K562 (cell line): ENCODE measurements at regions not wholly inside any gene's neighbourhood (a gene's known extent, or its start where the extent isn't known, plus 50 kb on each side); places are given as distances from the start of the nearest gene placed in this dataset.

Experiments
- ATAC-seq: fragments of 200-7000 bp; cut with Tn5 transposase; 3 replicates; pipeline ENCODE4 v1.9.1; 2020; ENCODE audit warnings: moderate library complexity
- BruUV-seq: library from RNA; stranded (reverse); fragments of 400-500 nt; replicated peaks from 2 replicates; lab custom pipeline; 2021; lab: Mats Ljungman, UMichigan
- CTCF ChIA-PET: fragments of 300-600 bp; formaldehyde crosslinking; extraction: SDS; loops from one replicate; lab custom pipeline; 2021; ENCODE audit warnings: low intra/inter-chr PET ratio; lab: Yijun Ruan, JAX
- POLR2A ChIA-PET: fragments of 300-600, 350-650 bp; sonication (Branson Sonifier 250); formaldehyde crosslinking; extraction: SDS; loops from one replicate; lab custom pipeline; 2021; ENCODE audit warnings: antibody characterized with exemption, inconsistent platforms; lab: Yijun Ruan, JAX
- DNase-seq, 4 experiments: peaks; one replicate each; pipeline versions ENCODE4 v3.0.0 to v3.0.0-alpha.2; 2011 to 2018; ENCODE audit warnings: low spot score in 3 of 4, mixed read lengths in 3 of 4; ENCODE audit errors: extremely low read depth in 1 of 4
- FAIRE-seq: peaks from 2 replicates; lab custom pipeline; 2011; peaks lifted over from hg19 to GRCh38; lab: Jason Lieb, UNC
- H2AFZ ChIP-seq: 2 replicates; pipeline ENCODE4 v1.6.0; 2011; ENCODE audit warnings: low read depth, low read length, control low read depth, inconsistent platforms
- H3K27ac ChIP-seq: fragments of 200-600 bp; 3 replicates; pipeline ENCODE4 v1.8.0; 2011; ENCODE audit warnings: low read depth, mild to moderate bottlenecking, control low read depth, inconsistent platforms, low read length, moderate library complexity, mixed read lengths; ENCODE audit errors: extremely low read depth
- H3K27me3 ChIP-seq, 2 experiments: fragments of 300-600 bp in 1 of 2; 2 replicates in 1 of 2; 3 replicates in 1 of 2; pipeline versions ENCODE4 v1.6.0 to v1.8.0; 2011; ENCODE audit warnings: inconsistent platforms in 2 of 2, low read length in 2 of 2, mild to moderate bottlenecking in 1 of 2, mixed read lengths in 1 of 2, moderate library complexity in 1 of 2; ENCODE audit not compliant: control insufficient read depth in 2 of 2, insufficient read depth in 2 of 2
- H3K36me3 ChIP-seq: fragments of 300-600 bp; 3 replicates; pipeline ENCODE4 v1.8.0; 2011; ENCODE audit warnings: mild to moderate bottlenecking, low read length, inconsistent platforms; ENCODE audit not compliant: control insufficient read depth, insufficient read depth
- H3K4me1 ChIP-seq, 2 experiments: fragments of 200-600 bp in 1 of 2; replicated peaks in 1 of 2; 2 replicates in 1 of 2; 3 replicates in 1 of 2; pipeline versions ENCODE4 v1.5.1 to v1.8.0; 2011; ENCODE audit warnings: inconsistent platforms in 2 of 2, low read length in 2 of 2, mild to moderate bottlenecking in 1 of 2, mixed read lengths in 1 of 2, moderate library complexity in 1 of 2; ENCODE audit not compliant: control insufficient read depth in 2 of 2, insufficient read depth in 2 of 2
- H3K4me2 ChIP-seq: 2 replicates; pipeline ENCODE4 v1.6.1; 2011; ENCODE audit warnings: low read length, control low read depth, inconsistent platforms, mixed read lengths; ENCODE audit not compliant: insufficient read depth
- H3K4me3 ChIP-seq: fragments of 200-600 bp; sonication (generic), shearing (Covaris generic); 2 replicates; pipeline ENCODE4 v1.5.1; 2016; ENCODE audit warnings: control low read depth, inconsistent platforms
- H3K79me2 ChIP-seq: fragments of 200-600 bp; 3 replicates; pipeline ENCODE4 v1.8.0; 2011; ENCODE audit warnings: low read length, inconsistent platforms; ENCODE audit not compliant: control insufficient read depth, insufficient read depth
- H3K9ac ChIP-seq, 2 experiments: 2 replicates each; pipeline versions ENCODE4 v1.6.0 to v1.6.1; 2011; ENCODE audit warnings: low read depth in 2 of 2, low read length in 2 of 2, control low read depth in 1 of 2, inconsistent platforms in 1 of 2, mild to moderate bottlenecking in 1 of 2, mixed read lengths in 1 of 2; ENCODE audit not compliant: insufficient read depth in 1 of 2
- H3K9me1 ChIP-seq: one replicate; pipeline ENCODE4 v1.6.0; 2011; ENCODE audit warnings: inconsistent platforms, mild to moderate bottlenecking, low read length, moderate library complexity; ENCODE audit not compliant: control insufficient read depth, insufficient read depth
- H3K9me3 ChIP-seq: replicated peaks from 2 replicates; pipeline ENCODE4 v1.5.1; 2011; ENCODE audit warnings: low read depth, low read length, inconsistent platforms; ENCODE audit not compliant: control insufficient read depth, insufficient read depth
- H4K20me1 ChIP-seq: replicated peaks from 2 replicates; pipeline ENCODE4 v1.6.1; 2011; ENCODE audit warnings: low read length, inconsistent platforms, mixed read lengths; ENCODE audit not compliant: control insufficient read depth, insufficient read depth
- BDP1 ChIP-seq: IDR thresholded peaks from 3 replicates; pipeline ENCODE4 v1.6.1; 2011; ENCODE audit not compliant: insufficient read length, insufficient read depth
- KLF1 ChIP-seq: fragments of 450-650 bp; IDR thresholded peaks from 2 replicates; pipeline ENCODE4 v1.6.1; 2016; ENCODE audit warnings: missing genetic modification characterization, missing compliant biosample characterization
- LARP7 ChIP-seq: fragments of 450-650 bp; IDR thresholded peaks from 2 replicates; pipeline ENCODE4 v1.6.1; 2016
- MYNN ChIP-seq, 2 experiments: sonication (generic); formaldehyde crosslinking in 1 of 2; IDR thresholded peaks; 2 replicates each; pipeline versions ENCODE4 v1.5.0 to v1.6.1; 2016 to 2020; ENCODE audit warnings: antibody characterized with exemption in 1 of 2, missing genetic modification reagents in 1 of 2
- NR1H2 ChIP-seq: sonication (generic); formaldehyde crosslinking; IDR thresholded peaks from 2 replicates; pipeline ENCODE4 v1.4.0; 2020; ENCODE audit warnings: mild to moderate bottlenecking, missing genetic modification reagents
- PHF21A ChIP-seq: fragments of 450-650 bp; IDR thresholded peaks from 2 replicates; pipeline ENCODE4 v1.6.1; 2017; ENCODE audit warnings: low read depth, borderline replicate concordance
- SMARCA5 ChIP-seq: fragments of 450-650 bp; IDR thresholded peaks from 2 replicates; pipeline ENCODE4 v1.6.1; 2016
- SP2 ChIP-seq: IDR thresholded peaks from 2 replicates; pipeline ENCODE4 v1.6.1; 2011; ENCODE audit warnings: mild to moderate bottlenecking, low read depth, low read length, moderate library complexity; ENCODE audit not compliant: poor library complexity, severe bottlenecking; ENCODE audit errors: extremely low read depth
- ZBED1 ChIP-seq: IDR thresholded peaks from 2 replicates; pipeline ENCODE4 v1.6.1; 2014
- ZNF3 ChIP-seq: fragments of 250-450 bp; sonication (Bioruptor Pico); IDR thresholded peaks from 2 replicates; pipeline ENCODE4 v1.5.0; 2021; ENCODE audit warnings: mild to moderate bottlenecking, moderate library complexity
- WGBS: fragments of 100-300 bp; shearing (Covaris generic); methylation state at CpG from one replicate; pipeline ENCODE4 v1.1.6; 2016; ENCODE audit warnings: low coverage, mixed read lengths; ENCODE audit not compliant: insufficient coverage; ENCODE audit errors: missing lambda C conversion rate; 5-methylcytosine and 5-hydroxymethylcytosine counted together
- in situ Hi-C: fragments of 300-500 bp; cut with MboI; formaldehyde crosslinking; loops from 4 replicates; pipeline ENCODE4 v1.15.0; 2018; ENCODE audit warnings: inconsistent platforms, mixed read lengths
- intact Hi-C: fragments of 100-400 bp; cut with micrococcal nuclease; formaldehyde crosslinking; loops from 2 replicates; pipeline ENCODE4 v1.14.2; 2022
- TF ChIP-seq, protein P1 (sequence below): fragments of 250-450 bp; sonication (Bioruptor Pico); IDR thresholded peaks from 2 replicates; pipeline ENCODE4 v1.4.0; 2020; ENCODE audit warnings: mild to moderate bottlenecking, moderate library complexity
- TF ChIP-seq, protein P2 (sequence below), 2 experiments: fragments of 450-650 bp in 1 of 2; sonication (generic) in 1 of 2; formaldehyde crosslinking; conservative IDR thresholded peaks; 2 replicates each; pipeline versions ENCODE4 v1.4.0 to v1.8.1; 2020 to 2022; ENCODE audit warnings: mild to moderate bottlenecking in 1 of 2, missing genetic modification reagents in 1 of 2
- TF ChIP-seq, protein P3 (sequence below): sonication (generic); formaldehyde crosslinking; IDR thresholded peaks from 2 replicates; pipeline ENCODE4 v1.8.0; 2022; ENCODE audit warnings: missing genetic modification reagents, mild to moderate bottlenecking, borderline replicate concordance
- TF ChIP-seq, protein P4 (sequence below): fragments of 450-650 bp; IDR thresholded peaks from 2 replicates; pipeline ENCODE4 v1.6.1; 2016; ENCODE audit warnings: antibody characterized with exemption

DNA sequence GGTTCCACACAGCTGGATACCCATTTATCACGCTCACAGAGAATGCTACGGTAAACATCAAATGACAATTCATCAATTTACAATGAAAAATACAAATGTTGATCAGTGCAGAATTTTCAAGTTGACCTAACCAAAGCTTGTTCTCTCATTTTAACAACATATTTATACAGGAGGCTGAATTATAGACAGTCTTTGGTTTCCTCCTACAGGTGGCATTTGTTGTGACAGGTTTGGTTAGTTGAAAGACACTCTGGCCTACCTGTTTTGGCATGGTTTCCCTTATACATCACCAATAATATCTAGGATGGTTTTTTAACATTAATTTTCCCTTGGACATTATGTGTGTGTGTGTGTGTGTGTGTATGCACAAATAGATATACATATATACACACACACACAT lies 642.5 kb upstream of the MMS22L start (continued):
- TF ChIP-seq, protein P1, sequence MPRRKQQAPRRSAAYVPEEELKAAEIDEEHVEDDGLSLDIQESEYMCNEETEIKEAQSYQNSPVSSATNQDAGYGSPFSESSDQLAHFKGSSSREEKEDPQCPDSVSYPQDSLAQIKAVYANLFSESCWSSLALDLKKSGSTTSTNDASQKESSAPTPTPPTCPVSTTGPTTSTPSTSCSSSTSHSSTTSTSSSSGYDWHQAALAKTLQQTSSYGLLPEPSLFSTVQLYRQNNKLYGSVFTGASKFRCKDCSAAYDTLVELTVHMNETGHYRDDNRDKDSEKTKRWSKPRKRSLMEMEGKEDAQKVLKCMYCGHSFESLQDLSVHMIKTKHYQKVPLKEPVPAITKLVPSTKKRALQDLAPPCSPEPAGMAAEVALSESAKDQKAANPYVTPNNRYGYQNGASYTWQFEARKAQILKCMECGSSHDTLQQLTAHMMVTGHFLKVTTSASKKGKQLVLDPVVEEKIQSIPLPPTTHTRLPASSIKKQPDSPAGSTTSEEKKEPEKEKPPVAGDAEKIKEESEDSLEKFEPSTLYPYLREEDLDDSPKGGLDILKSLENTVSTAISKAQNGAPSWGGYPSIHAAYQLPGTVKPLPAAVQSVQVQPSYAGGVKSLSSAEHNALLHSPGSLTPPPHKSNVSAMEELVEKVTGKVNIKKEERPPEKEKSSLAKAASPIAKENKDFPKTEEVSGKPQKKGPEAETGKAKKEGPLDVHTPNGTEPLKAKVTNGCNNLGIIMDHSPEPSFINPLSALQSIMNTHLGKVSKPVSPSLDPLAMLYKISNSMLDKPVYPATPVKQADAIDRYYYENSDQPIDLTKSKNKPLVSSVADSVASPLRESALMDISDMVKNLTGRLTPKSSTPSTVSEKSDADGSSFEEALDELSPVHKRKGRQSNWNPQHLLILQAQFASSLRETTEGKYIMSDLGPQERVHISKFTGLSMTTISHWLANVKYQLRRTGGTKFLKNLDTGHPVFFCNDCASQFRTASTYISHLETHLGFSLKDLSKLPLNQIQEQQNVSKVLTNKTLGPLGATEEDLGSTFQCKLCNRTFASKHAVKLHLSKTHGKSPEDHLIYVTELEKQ (CRISPR knock-in tag): no peak
- TF ChIP-seq LARP7 (no peak), NR1H2 (CRISPR knock-in tag) (no peak), BDP1 (no peak), ZNF3 (CRISPR knock-in tag) (no peak)
- TF ChIP-seq, protein P2, sequence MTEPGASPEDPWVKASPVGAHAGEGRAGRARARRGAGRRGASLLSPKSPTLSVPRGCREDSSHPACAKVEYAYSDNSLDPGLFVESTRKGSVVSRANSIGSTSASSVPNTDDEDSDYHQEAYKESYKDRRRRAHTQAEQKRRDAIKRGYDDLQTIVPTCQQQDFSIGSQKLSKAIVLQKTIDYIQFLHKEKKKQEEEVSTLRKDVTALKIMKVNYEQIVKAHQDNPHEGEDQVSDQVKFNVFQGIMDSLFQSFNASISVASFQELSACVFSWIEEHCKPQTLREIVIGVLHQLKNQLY (CRISPR knock-in tag; conservative IDR thresholded peaks at IDR 0.05): no peak

DNA sequence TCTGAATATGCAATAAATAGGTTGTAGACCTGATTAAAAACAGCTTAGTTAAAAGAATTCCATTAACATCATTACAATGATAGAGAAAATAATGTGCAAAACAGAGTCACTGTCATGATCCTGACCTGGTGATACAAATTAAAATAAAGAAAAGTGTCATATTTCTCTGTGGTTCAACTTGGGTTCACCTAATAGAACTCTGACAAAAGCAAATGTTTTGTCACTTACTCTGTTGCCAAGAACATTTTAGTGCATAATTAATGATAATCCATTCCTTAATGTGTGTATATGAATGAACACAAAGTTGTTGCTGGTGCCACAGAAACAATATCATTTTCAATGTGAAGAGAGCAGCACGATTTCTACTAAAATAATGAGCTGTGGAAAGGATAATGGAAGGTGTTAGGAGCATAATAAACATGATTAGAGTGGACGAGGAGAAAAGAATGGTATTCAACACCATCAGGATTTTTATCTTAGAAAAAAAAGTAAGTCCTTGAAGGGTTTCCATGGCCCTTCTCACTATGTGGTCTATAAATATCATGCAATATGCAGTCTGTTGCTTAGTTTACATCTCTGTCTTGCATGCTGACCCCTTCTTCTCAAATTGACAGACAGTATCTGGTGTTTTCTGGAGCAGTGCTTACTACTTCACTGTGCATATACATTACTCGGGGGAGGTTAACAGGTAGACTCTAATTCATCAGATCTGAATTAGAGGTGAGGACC lies 656.6 kb upstream of the MMS22L start:
- no peaks in the 10 kb centered on the region for H3K27me3 ChIP-seq
- H3K4me2 ChIP-seq: no peak overlapping the region
- no peak overlapping the region for H3K4me3 ChIP-seq
- no peaks in the 10 kb centered on the region for H4K20me1 ChIP-seq
- H3K4me1 ChIP-seq: no peaks in the 10 kb centered on the region
- in situ Hi-C loops (no loop called here), intact Hi-C loops (no loop called here)
- H3K9me3 ChIP-seq: no peaks in the 10 kb centered on the region
- ChIA-PET CTCF (no interaction called here), POLR2A (no interaction called here)
- no peak overlapping the region for H2AFZ ChIP-seq
- no TSS peak for BruUV-seq
- H3K9me1 ChIP-seq: no peaks in the 10 kb centered on the region
- no peaks in the 10 kb centered on the region for H3K79me2 ChIP-seq
- no peaks in the 10 kb centered on the region for H3K36me3 ChIP-seq
- H3K9ac ChIP-seq: no peak overlapping the region
- DNase-seq: no peak
- WGBS: 0% methylated on average over 3 of the region's 3 CpGs
- no peak overlapping the region for H3K27ac ChIP-seq
- no peak for ATAC-seq
- TF ChIP-seq SP2 (no peak), PHF21A (no peak), KLF1 (tag) (no peak), ZBED1 (no peak), MYNN (IDR thresholded peaks at IDR 0.05) (no peak), MYNN (CRISPR knock-in tag; IDR thresholded peaks at IDR 0.05) (no peak), SMARCA5 (no peak)
- TF ChIP-seq, protein P3, sequence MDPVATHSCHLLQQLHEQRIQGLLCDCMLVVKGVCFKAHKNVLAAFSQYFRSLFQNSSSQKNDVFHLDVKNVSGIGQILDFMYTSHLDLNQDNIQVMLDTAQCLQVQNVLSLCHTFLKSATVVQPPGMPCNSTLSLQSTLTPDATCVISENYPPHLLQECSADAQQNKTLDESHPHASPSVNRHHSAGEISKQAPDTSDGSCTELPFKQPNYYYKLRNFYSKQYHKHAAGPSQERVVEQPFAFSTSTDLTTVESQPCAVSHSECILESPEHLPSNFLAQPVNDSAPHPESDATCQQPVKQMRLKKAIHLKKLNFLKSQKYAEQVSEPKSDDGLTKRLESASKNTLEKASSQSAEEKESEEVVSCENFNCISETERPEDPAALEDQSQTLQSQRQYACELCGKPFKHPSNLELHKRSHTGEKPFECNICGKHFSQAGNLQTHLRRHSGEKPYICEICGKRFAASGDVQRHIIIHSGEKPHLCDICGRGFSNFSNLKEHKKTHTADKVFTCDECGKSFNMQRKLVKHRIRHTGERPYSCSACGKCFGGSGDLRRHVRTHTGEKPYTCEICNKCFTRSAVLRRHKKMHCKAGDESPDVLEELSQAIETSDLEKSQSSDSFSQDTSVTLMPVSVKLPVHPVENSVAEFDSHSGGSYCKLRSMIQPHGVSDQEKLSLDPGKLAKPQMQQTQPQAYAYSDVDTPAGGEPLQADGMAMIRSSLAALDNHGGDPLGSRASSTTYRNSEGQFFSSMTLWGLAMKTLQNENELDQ (CRISPR knock-in tag): no peak
- TF ChIP-seq, protein P4, sequence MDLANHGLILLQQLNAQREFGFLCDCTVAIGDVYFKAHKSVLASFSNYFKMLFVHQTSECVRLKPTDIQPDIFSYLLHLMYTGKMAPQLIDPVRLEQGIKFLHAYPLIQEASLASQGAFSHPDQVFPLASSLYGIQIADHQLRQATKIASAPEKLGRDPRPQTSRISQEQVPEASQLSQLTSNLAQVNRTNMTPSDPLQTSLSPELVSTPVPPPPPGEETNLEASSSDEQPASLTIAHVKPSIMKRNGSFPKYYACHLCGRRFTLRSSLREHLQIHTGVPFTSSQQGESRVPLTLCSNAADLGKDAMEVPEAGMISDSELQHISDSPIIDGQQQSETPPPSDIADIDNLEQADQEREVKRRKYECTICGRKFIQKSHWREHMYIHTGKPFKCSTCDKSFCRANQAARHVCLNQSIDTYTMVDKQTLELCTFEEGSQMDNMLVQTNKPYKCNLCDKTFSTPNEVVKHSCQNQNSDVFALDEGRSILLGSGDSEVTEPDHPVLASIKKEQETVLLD: no peak
- FAIRE-seq: no peak
